GM21390 (cell line): ENCODE measurements at regions not wholly inside any gene's neighbourhood (a gene's known extent, or its start where the extent isn't known, plus 50 kb on each side); places are given as distances from the start of the nearest gene placed in this dataset.
"Not testable (repeated sequence)": the region's sequence is repeated elsewhere in the genome, so short reads cannot be mapped to it uniquely, and the experiment has no call there.

Source experiments
- ATAC-seq: cut with Tn5 transposase; IDR thresholded peaks from one replicate; pipeline ENCODE4 v1.9.1; 2021; ENCODE audit not compliant: unreplicated experiment

DNA sequence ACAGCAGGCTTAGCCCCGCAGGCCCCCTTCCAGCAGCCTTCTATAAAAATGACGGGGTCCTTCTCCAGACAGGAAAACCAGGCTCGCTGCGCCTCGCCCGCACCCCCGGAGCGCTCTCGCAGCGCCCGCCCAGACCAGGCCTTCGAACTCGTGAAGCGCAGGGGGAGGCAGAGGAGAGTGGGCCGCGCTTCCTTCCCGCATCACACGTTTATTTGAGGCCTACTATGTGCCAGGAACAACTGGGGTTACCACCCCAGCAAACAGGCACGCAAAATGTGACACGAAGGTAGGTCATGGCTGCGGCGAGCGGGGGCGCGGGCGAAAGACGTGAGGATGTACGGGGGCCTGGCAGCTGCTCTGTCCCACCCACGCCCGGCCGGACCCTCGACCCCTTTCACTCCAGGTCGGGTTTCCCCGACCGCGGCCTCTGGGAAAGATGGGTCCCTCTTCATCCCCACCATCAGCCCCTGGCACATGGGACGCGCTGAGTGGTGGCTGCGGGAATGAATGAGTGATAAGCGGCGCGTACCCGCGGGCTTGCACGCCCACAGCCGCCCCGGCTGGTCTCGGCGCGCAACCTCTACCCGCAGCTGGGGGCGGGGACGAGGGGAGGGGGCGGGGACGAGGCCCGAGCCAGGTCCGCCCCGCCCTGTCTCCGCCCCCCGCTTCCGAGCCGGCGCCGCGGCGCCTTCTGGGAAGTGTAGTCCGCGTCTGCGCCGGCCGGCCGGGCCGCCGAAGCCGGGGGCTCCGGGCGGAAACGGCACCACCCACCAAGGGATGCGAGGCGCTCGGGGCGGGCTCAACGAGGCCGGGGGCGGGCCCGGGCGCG, 59.1 kb downstream of the ZNF467 start:
- peak; percentile 95 for ATAC-seq

- no peak for ATAC-seq
Observed at GRCh38 chr7:149713731-149714068, 59.7 kb downstream of the ZNF467 start.

DNA sequence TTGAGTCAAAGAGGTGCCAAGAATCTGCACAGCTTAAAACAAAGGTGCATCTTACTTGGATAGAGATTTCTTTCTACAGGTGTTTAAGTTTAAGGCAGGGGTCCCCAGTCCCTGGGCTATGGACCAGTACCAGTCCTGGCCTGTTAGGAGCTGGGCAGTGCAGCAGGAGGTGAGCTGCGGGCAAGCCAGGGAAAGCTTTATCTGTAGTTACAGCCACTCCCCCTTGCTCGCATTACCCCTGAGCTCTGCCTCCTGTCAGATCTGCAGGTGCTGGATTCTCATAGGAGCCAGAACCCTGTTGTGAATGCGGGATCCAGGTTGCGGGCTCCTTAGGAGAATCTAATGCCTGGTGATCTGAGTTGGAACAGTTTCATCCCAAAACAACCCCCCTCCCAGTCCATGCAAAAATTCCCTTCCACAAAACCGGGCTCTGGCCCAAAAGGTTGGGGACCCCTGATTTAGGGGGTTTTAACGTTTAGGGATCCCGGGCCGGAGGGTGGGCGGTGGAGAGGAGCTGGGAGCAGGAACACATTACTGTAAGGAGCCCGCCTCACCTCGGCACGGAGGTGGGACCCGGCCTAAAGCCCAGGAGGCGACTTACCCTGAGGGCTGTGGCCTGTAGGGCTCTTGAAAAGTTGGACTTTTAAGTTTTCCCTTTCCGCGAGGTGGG, 60.2 kb downstream of the ZNF467 start:
- ATAC-seq = no peak

DNA sequence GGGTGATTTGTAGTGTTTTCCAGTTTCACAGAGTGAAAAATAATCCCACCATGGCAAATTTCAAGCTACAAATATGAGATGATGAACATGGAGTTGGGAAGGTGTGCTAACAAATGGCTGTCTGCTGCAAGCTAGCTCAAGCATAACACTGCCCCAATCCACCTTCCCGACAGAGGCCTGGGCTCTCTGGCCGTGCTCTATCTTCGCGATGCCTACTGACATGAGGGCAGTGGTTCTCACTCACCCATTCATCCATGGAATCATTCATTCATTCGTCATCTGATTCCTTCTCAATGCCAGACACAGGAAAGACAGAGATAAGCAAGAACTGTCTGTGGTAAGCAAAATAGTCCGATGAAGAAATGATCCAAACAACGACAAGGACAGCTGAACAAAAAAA, 65.4 kb downstream of the ZNF467 start:
- ATAC-seq = no peak

- ATAC-seq = no peak
Observed at GRCh38 chr7:149707448-149707886, 65.9 kb downstream of the ZNF467 start.

GRCh38 chr7:149706398-149706797, 67.0 kb downstream of the ZNF467 start:
- no peak for ATAC-seq

GRCh38 chr7:149704507-149704906, 68.9 kb downstream of the ZNF467 start:
- ATAC-seq = no peak

DNA sequence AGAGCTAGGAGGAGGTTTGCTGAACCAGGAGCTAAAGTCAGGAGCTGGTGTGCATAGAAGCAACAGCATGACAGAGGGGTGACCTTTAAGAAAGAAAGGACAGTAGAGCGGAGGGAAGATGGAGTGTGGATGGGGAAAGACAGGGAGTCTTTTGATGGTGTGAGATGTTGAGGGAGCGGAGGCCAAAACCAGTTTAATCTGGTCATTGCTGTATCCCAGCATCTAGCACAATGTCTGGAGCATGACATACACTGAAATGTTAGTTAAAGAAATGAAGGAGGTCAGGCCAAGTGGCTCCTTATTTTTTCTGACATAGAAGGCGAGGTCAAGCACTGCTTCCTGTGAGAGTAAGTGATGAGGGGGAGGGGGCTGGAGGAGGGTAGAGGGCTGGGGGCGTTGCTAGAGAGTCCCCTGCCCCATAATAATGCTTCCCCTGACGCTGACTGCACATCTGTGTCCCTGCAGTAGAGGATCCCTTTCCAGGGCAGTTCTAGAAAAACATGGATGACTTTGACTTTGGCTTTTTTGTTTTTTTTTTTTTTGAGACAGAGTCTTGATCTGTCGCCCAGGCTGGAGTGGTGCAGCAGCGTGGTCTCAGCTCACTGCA, 70.2 kb downstream of the ZNF467 start:
- no peak for ATAC-seq

GRCh38 chr7:149701495-149702240, 71.7 kb downstream of the ZNF467 start:
- ATAC-seq = no peak

DNA sequence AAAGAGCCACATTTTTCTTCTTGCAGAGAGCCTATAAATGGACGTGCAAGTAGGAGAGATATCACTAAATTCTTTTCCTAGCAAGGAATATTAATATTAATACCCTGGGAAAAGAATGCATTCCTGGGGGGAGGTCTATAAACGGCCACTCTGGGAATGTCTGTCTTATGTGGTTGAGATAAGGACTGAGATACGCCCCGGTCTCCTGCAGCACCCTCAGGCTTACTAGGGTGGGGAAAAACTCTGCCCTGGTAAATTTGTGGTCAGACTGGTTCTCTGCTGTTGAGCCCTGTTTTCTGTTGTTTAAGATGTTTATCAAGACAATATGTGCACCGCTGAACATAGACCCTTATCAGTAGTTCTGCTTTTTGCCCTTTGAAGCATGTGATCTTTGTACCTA, 75.6 kb downstream of the ZNF467 start:
- ATAC-seq = not testable (repeated sequence)

GRCh38 chr7:149696280-149696679, 77.1 kb downstream of the ZNF467 start:
- ATAC-seq = no peak

DNA sequence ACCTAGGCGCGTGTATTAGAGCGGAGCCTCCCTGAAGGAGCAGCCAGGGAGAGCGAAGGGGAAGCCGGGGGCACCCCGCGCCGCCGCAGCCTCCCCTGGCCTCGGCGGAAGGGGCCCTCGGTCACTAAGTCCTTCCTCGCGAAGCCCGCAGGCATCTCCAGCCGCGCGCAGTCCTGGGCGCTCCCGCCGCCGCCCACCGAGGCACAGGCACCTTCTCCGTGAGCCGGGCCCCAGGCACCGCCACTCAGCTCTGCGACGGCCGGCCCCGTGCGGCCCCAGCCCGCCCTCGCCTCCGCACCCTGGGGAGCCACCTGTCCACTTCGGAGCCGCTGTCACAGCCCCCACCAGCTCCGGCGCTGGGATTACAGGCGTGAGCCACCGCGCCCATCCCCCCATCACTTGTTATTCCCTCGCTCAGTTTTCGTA, 80.8 kb downstream of the ZNF467 start:
- no peak for ATAC-seq

- ATAC-seq = no peak
Observed at GRCh38 chr7:149692056-149692455, 81.3 kb downstream of the ZNF467 start.

GRCh38 chr7:149690688-149691446, 82.5 kb downstream of the ZNF467 start:
- ATAC-seq = no peak

GRCh38 chr7:149689291-149689721, 84.1 kb downstream of the ZNF467 start:
- no peak for ATAC-seq

GRCh38 chr7:149688836-149689235, 84.6 kb downstream of the ZNF467 start:
- ATAC-seq = no peak

GRCh38 chr7:149687820-149688219, 85.6 kb downstream of the ZNF467 start:
- not testable (repeated sequence) for ATAC-seq

DNA sequence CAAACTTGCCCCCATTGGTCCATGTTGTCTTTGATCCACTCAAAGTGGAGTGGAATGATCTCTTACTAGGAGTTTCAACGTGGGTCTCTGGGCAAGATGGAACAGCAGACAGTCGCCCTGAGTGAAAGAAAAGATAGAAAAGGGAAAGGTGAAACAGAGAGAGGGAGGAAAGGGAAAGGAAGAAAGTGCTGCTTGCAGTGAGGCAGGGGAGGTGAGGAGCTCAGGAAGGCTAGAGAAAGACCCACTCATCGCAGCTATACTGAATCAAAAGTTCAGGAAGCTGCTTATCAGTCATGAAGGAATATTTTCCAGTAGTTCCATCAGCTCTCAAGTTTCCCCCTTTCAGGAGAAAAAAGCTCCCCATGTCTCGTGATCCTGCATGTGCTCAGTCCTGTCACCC, 86.9 kb downstream of the ZNF467 start:
- no peak for ATAC-seq

DNA sequence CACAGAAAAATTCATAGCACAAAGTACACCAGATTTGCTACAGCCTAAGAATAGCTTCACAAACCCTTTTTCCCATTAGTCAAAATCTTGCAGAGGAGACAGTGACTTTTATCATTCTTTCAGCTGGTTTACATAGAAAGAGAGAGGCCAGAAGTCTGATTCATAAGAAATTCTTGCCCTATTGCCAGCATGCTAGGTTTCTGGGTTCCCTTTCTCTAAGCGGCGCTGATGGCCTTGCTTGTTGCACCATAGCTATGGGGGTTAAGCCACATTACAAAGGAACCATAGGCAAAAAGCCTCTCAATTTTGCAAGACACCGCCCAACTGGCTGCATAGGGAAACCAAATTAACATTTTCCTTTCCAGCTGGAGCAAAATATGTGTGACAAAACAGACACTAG, 87.4 kb downstream of the ZNF467 start:
- ATAC-seq = no peak

GRCh38 chr7:149685455-149685854, 87.9 kb downstream of the ZNF467 start:
- no peak for ATAC-seq

DNA sequence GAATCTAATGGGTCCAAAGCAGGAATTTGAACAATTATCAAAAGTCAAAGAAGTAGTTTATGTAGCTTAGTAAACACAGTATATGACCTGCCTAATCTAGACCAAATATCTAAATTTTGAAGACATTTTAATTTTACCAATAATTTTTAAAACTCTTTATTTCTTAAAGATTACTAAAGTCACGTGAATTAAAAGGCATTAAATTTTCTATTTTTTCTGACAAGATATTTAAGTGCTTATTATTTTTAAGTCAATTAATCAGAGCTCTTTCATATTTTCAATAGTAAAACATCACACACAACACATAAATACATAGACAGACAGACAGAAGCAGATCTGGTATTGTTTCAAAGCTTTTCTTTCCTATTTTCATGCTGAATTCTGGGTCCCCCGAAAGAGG, 89.5 kb downstream of the ZNF467 start:
- ATAC-seq = no peak
